ENCODE measurements at regions not wholly inside any gene's neighbourhood (a gene's known extent, or its start where the extent isn't known, plus 50 kb on each side); places are given as distances from the start of the nearest gene placed in this dataset.

- no peak for DNase-seq (ENCODE audit: low read depth)
- no peak overlapping the region for H3K4me3 ChIP-seq (ENCODE audit: low read depth, low read length)
- TF ChIP-seq CTCF (conservative IDR thresholded peaks at IDR 0.05; ENCODE audit: low read depth, low read length) = no peak
Measured at GRCh38 chr2:111709321-111709720, 174.7 kb downstream of the ANAPC1 start.

GRCh38 chr2:111710085-111710484 is 173.9 kb downstream of the ANAPC1 start:
- no peak for DNase-seq (ENCODE audit: low read depth)
- H3K4me3 ChIP-seq (ENCODE audit: low read depth, low read length) = no peak overlapping the region
- no peak for TF ChIP-seq CTCF (conservative IDR thresholded peaks at IDR 0.05; ENCODE audit: low read depth, low read length)

GRCh38 chr2:111710613-111711012 is 173.4 kb downstream of the ANAPC1 start:
- H3K4me3 ChIP-seq (ENCODE audit: low read depth, low read length) = no peak overlapping the region
- TF ChIP-seq CTCF (conservative IDR thresholded peaks at IDR 0.05; ENCODE audit: low read depth, low read length) = no peak
- no peak for DNase-seq (ENCODE audit: low read depth)

GRCh38 chr2:111711270-111711669 is 172.7 kb downstream of the ANAPC1 start:
- DNase-seq (ENCODE audit: low read depth) = no peak
- no peak overlapping the region for H3K4me3 ChIP-seq (ENCODE audit: low read depth, low read length)
- no peak for TF ChIP-seq CTCF (conservative IDR thresholded peaks at IDR 0.05; ENCODE audit: low read depth, low read length)

- no peak for TF ChIP-seq CTCF (conservative IDR thresholded peaks at IDR 0.05; ENCODE audit: low read depth, low read length)
- DNase-seq (ENCODE audit: low read depth) = no peak
- H3K4me3 ChIP-seq (ENCODE audit: low read depth, low read length) = no peak overlapping the region
Measured at GRCh38 chr2:111712361-111712760, 171.6 kb downstream of the ANAPC1 start.

- no peak for DNase-seq (ENCODE audit: low read depth)
- H3K4me3 ChIP-seq (ENCODE audit: low read depth, low read length) = no peak overlapping the region
- TF ChIP-seq CTCF (conservative IDR thresholded peaks at IDR 0.05; ENCODE audit: low read depth, low read length) = no peak
Measured at GRCh38 chr2:111712940-111713515, 171.0 kb downstream of the ANAPC1 start.

Measured in choroid plexus epithelial cell (primary cell).